ENCODE measurements at regions not wholly inside any gene's neighbourhood (a gene's known extent, or its start where the extent isn't known, plus 50 kb on each side); places are given as distances from the start of the nearest gene placed in this dataset.

GRCh38 chr9:8085986-8086385, 286.4 kb upstream of the DMAC1 start:
- Histone ChIP-seq H3K9me3 (replicated peaks) (no peaks in the 10 kb centered on the region), H3K27ac (no peak overlapping the region), H3K4me3 (no peak overlapping the region), H3K4me1 (no peaks in the 10 kb centered on the region), H3K36me3 (no peaks in the 10 kb centered on the region), H3K27me3 (no peaks in the 10 kb centered on the region)
- DNase-seq: no peak

GRCh38 chr9:8078641-8079140, 279.1 kb upstream of the DMAC1 start:
- Histone ChIP-seq H3K4me1 (no peaks in the 10 kb centered on the region), H3K27ac (no peak overlapping the region), H3K9me3 (replicated peaks) (no peaks in the 10 kb centered on the region), H3K4me3 (no peak overlapping the region), H3K27me3 (no peaks in the 10 kb centered on the region), H3K36me3 (no peaks in the 10 kb centered on the region)
- DNase-seq: no peak

GRCh38 chr9:8074713-8075286, 275.2 kb upstream of the DMAC1 start:
- H3K4me3 ChIP-seq: no peak overlapping the region
- no peaks in the 10 kb centered on the region for H3K36me3 ChIP-seq
- H3K4me1 ChIP-seq: no peaks in the 10 kb centered on the region
- H3K27me3 ChIP-seq: no peaks in the 10 kb centered on the region
- DNase-seq: no peak
- H3K9me3 ChIP-seq (replicated peaks): no peaks in the 10 kb centered on the region
- no peak overlapping the region for H3K27ac ChIP-seq

- Histone ChIP-seq H3K4me1 (no peaks in the 10 kb centered on the region), H3K36me3 (no peaks in the 10 kb centered on the region), H3K27me3 (no peaks in the 10 kb centered on the region), H3K27ac (no peak overlapping the region), H3K4me3 (no peak overlapping the region), H3K9me3 (replicated peaks) (no peaks in the 10 kb centered on the region)
- no peak for DNase-seq
Measured at GRCh38 chr9:8071445-8071798, 271.8 kb upstream of the DMAC1 start.

- no peaks in the 10 kb centered on the region for H3K4me1 ChIP-seq
- no peak for DNase-seq
- no peaks in the 10 kb centered on the region for H3K27me3 ChIP-seq
- no peaks in the 10 kb centered on the region for H3K36me3 ChIP-seq
- no peak overlapping the region for H3K4me3 ChIP-seq
- no peaks in the 10 kb centered on the region for H3K9me3 ChIP-seq (replicated peaks)
- no peak overlapping the region for H3K27ac ChIP-seq
Measured at GRCh38 chr9:8070779-8071444, 271.3 kb upstream of the DMAC1 start.

GRCh38 chr9:8062459-8062858, 262.9 kb upstream of the DMAC1 start:
- Histone ChIP-seq H3K27me3 (no peaks in the 10 kb centered on the region), H3K9me3 (replicated peaks) (no peaks in the 10 kb centered on the region), H3K36me3 (no peaks in the 10 kb centered on the region), H3K27ac (no peak overlapping the region), H3K4me1 (no peaks in the 10 kb centered on the region), H3K4me3 (no peak overlapping the region)
- no peak for DNase-seq

- no peak overlapping the region for H3K27ac ChIP-seq
- H3K36me3 ChIP-seq: no peaks in the 10 kb centered on the region
- DNase-seq: no peak
- H3K9me3 ChIP-seq (replicated peaks): no peaks in the 10 kb centered on the region
- no peaks in the 10 kb centered on the region for H3K4me1 ChIP-seq
- H3K27me3 ChIP-seq: no peaks in the 10 kb centered on the region
- H3K4me3 ChIP-seq: no peak overlapping the region
Measured at GRCh38 chr9:8053501-8053900, 253.9 kb upstream of the DMAC1 start.

- Histone ChIP-seq H3K9me3 (replicated peaks) (no peaks in the 10 kb centered on the region), H3K27ac (no peak overlapping the region), H3K27me3 (no peaks in the 10 kb centered on the region), H3K4me3 (no peak overlapping the region), H3K36me3 (no peaks in the 10 kb centered on the region), H3K4me1 (no peaks in the 10 kb centered on the region)
- DNase-seq: no peak
Measured at GRCh38 chr9:8052991-8053390, 253.4 kb upstream of the DMAC1 start.

GRCh38 chr9:8037745-8038144, 238.2 kb upstream of the DMAC1 start:
- Histone ChIP-seq H3K9me3 (replicated peaks) (no peaks in the 10 kb centered on the region), H3K4me3 (no peak overlapping the region), H3K36me3 (no peaks in the 10 kb centered on the region), H3K27ac (no peak overlapping the region), H3K27me3 (no peaks in the 10 kb centered on the region), H3K4me1 (no peaks in the 10 kb centered on the region)
- DNase-seq: no peak

- no peak overlapping the region for H3K27ac ChIP-seq
- no peaks in the 10 kb centered on the region for H3K9me3 ChIP-seq (replicated peaks)
- no peak overlapping the region for H3K4me3 ChIP-seq
- DNase-seq: no peak
- H3K27me3 ChIP-seq: no peaks in the 10 kb centered on the region
- no peaks in the 10 kb centered on the region for H3K36me3 ChIP-seq
- H3K4me1 ChIP-seq: no peaks in the 10 kb centered on the region
Measured at GRCh38 chr9:8036914-8037524, 237.4 kb upstream of the DMAC1 start.

- no peak for DNase-seq
- Histone ChIP-seq H3K4me1 (no peaks in the 10 kb centered on the region), H3K36me3 (no peaks in the 10 kb centered on the region), H3K9me3 (replicated peaks) (no peaks in the 10 kb centered on the region), H3K27ac (no peak overlapping the region), H3K4me3 (no peak overlapping the region), H3K27me3 (no peaks in the 10 kb centered on the region)
Measured at GRCh38 chr9:8033794-8034193, 234.2 kb upstream of the DMAC1 start.

GRCh38 chr9:8030095-8030494, 230.5 kb upstream of the DMAC1 start:
- no peaks in the 10 kb centered on the region for H3K27me3 ChIP-seq

GRCh38 chr9:8027351-8027750, 227.8 kb upstream of the DMAC1 start:
- Histone ChIP-seq H3K4me1 (no peaks in the 10 kb centered on the region), H3K4me3 (no peak overlapping the region), H3K27me3 (no peaks in the 10 kb centered on the region), H3K36me3 (no peaks in the 10 kb centered on the region), H3K27ac (no peak overlapping the region), H3K9me3 (replicated peaks) (no peaks in the 10 kb centered on the region)
- DNase-seq: no peak

More at GRCh38 chr9:8030095-8030494, 230.5 kb upstream of the DMAC1 start:
- H3K4me3 ChIP-seq: no peak overlapping the region
- H3K4me1 ChIP-seq: no peaks in the 10 kb centered on the region
- no peaks in the 10 kb centered on the region for H3K36me3 ChIP-seq
- H3K9me3 ChIP-seq (replicated peaks): no peaks in the 10 kb centered on the region
- no peak for DNase-seq
- H3K27ac ChIP-seq: no peak overlapping the region

- Histone ChIP-seq H3K4me3 (no peak overlapping the region), H3K27ac (no peak overlapping the region), H3K36me3 (no peaks in the 10 kb centered on the region), H3K27me3 (no peaks in the 10 kb centered on the region), H3K4me1 (no peaks in the 10 kb centered on the region), H3K9me3 (replicated peaks) (no peaks in the 10 kb centered on the region)
- DNase-seq: no peak
Measured at GRCh38 chr9:8025551-8025950, 226.0 kb upstream of the DMAC1 start.

GRCh38 chr9:8020186-8020585, 220.6 kb upstream of the DMAC1 start:
- Histone ChIP-seq H3K9me3 (replicated peaks) (no peaks in the 10 kb centered on the region), H3K4me1 (no peaks in the 10 kb centered on the region), H3K36me3 (no peaks in the 10 kb centered on the region), H3K4me3 (no peak overlapping the region), H3K27ac (no peak overlapping the region), H3K27me3 (no peaks in the 10 kb centered on the region)
- no peak for DNase-seq

GRCh38 chr9:8019636-8020035, 220.1 kb upstream of the DMAC1 start:
- no peak overlapping the region for H3K4me3 ChIP-seq
- H3K4me1 ChIP-seq: no peaks in the 10 kb centered on the region
- no peak overlapping the region for H3K27ac ChIP-seq
- DNase-seq: no peak
- H3K9me3 ChIP-seq (replicated peaks): no peaks in the 10 kb centered on the region
- H3K27me3 ChIP-seq: no peaks in the 10 kb centered on the region
- H3K36me3 ChIP-seq: no peaks in the 10 kb centered on the region
